ENCODE measurements at regions not wholly inside any gene's neighbourhood (a gene's known extent, or its start where the extent isn't known, plus 50 kb on each side); places are given as distances from the start of the nearest gene placed in this dataset.

DNA sequence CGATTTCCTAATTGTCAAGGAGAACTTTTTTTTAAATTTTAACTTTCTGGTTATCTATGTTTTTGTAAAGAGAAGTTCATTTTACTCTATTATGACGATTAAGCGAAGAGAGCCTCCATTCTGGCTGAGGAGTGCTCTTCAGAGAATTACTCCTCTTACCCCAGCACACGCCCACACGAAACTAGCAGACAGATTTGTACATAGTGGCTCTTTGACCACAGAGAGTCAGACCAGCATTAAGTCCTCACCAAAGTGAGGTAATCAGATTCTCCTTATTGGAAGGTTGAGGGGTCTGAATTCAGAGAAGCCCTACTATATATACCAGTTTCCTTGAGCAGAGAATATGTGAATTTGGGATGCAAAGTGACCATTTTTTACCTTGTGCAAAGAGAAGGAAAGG, 204.8 kb upstream of the TSC22D2 start:
- no peak for DNase-seq (ENCODE audit: low spot score in 2 of 2)
- intact Hi-C loops (cut with DNase I; ENCODE audit: low total_unique reads) = no loop called here
- Histone ChIP-seq H3K27me3 (no peaks in the 10 kb centered on the region), H3K27ac (no peak overlapping the region), H3K9me3 (no peaks in the 10 kb centered on the region), H3K36me3 (no peaks in the 10 kb centered on the region), H3K4me1 (no peaks in the 10 kb centered on the region), H3K4me3 (no peak overlapping the region)
- TF ChIP-seq POLR2A (IDR thresholded peaks at IDR 0.05) (no peak), POLR2AphosphoS5 (IDR thresholded peaks at IDR 0.05) (no peak), CTCF (IDR thresholded peaks at IDR 0.05) (no peak)

GRCh38 chr3:150202711-150203110, 205.4 kb upstream of the TSC22D2 start:
- no peaks in the 10 kb centered on the region for H3K36me3 ChIP-seq
- no peaks in the 10 kb centered on the region for H3K27me3 ChIP-seq
- no peak for DNase-seq (ENCODE audit: low spot score in 2 of 2)
- H3K4me3 ChIP-seq = no peak overlapping the region
- H3K27ac ChIP-seq = no peak overlapping the region
- no peaks in the 10 kb centered on the region for H3K9me3 ChIP-seq
- H3K4me1 ChIP-seq = no peaks in the 10 kb centered on the region
- TF ChIP-seq CTCF (IDR thresholded peaks at IDR 0.05) = no peak
- no peak for TF ChIP-seq POLR2A (IDR thresholded peaks at IDR 0.05)
- intact Hi-C loops (cut with DNase I; ENCODE audit: low total_unique reads) = no loop called here

DNA sequence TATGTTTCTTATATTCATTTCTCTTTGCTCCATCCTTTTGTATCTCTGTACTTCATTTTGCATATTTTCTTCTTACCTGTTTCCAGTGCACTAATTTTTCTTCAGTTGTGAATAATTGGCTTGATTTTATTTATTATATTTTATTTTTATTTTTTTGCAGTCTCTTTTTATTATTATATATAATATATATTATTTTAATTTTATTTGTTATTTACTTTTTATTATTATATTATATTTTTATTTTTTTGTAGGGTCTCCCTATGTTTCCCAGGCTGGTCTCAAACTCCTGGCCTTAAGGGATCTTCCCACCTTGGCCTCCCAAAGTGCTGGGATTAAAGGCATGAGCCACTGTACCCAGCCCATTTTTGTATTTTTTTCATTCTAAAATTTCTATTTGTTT, 213.1 kb upstream of the TSC22D2 start:
- H3K9me3 ChIP-seq = no peaks in the 10 kb centered on the region
- no peaks in the 10 kb centered on the region for H3K36me3 ChIP-seq
- no peak overlapping the region for H3K27ac ChIP-seq
- no peak overlapping the region for H3K4me3 ChIP-seq
- H3K27me3 ChIP-seq = no peaks in the 10 kb centered on the region
- no peak for DNase-seq (ENCODE audit: low spot score in 2 of 2)
- no peaks in the 10 kb centered on the region for H3K4me1 ChIP-seq
- TF ChIP-seq POLR2A (IDR thresholded peaks at IDR 0.05) (no peak), POLR2AphosphoS5 (IDR thresholded peaks at IDR 0.05) (no peak), CTCF (IDR thresholded peaks at IDR 0.05) (no peak)
- intact Hi-C loops (cut with DNase I; ENCODE audit: low total_unique reads) = no loop called here

- Histone ChIP-seq H3K27ac (no peak overlapping the region), H3K27me3 (no peaks in the 10 kb centered on the region), H3K9me3 (no peaks in the 10 kb centered on the region), H3K36me3 (no peaks in the 10 kb centered on the region), H3K4me1 (no peaks in the 10 kb centered on the region), H3K4me3 (no peak overlapping the region)
- intact Hi-C loops (cut with DNase I; ENCODE audit: low total_unique reads) = no loop called here
- TF ChIP-seq POLR2AphosphoS5 (IDR thresholded peaks at IDR 0.05) = no peak
- TF ChIP-seq POLR2A (IDR thresholded peaks at IDR 0.05) = no peak
- TF ChIP-seq CTCF (IDR thresholded peaks at IDR 0.05) = no peak
- DNase-seq (ENCODE audit: low spot score in 2 of 2) = no peak
Observed at GRCh38 chr3:150194513-150194912, 213.6 kb upstream of the TSC22D2 start.

DNA sequence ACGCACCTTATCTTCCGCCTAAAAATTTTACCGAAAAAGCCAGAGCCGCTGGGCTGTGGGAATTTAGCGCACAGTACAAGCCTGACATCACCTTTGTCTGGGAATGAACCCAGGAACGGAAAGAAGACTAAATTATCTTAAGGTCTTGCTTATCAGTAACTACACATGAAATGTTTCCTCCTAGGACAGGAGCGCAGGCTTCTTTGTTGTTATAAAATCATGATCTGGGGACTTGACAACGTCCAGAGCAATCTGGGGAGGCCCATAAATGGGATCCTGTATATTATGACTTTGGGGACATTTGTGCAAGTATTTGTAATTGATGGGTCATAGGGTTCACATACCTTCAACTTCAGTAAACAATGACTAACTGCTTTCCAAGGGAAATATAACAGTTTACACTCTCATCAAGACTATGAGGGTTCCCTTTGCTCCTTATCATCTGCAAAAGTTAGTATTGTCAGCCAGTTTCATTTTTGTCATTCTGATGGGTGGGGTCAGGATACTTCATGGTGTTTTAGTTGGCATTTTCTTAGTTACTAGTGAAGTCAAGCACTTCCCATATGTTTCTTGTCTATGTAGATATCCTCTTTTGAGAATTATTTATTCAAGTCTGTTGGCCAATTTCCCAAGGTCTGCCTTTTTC, 213.9 kb upstream of the PFN2 start:
- DNase-seq (ENCODE audit: low spot score in 2 of 2) = no peak
- Histone ChIP-seq H3K27me3 (no peaks in the 10 kb centered on the region), H3K9me3 (no peaks in the 10 kb centered on the region), H3K4me3 (peak overlapping the region in 2 of 3 donors; percentile 32 to 61), H3K27ac (no peak overlapping the region), H3K4me1 (no peaks in the 10 kb centered on the region), H3K36me3 (no peaks in the 10 kb centered on the region)
- intact Hi-C loops (cut with DNase I; ENCODE audit: low total_unique reads) = no loop called here
- TF ChIP-seq POLR2A (IDR thresholded peaks at IDR 0.05) = no peak
- TF ChIP-seq POLR2AphosphoS5 (IDR thresholded peaks at IDR 0.05) = no peak
- no peak for TF ChIP-seq CTCF (IDR thresholded peaks at IDR 0.05)
